ENCODE measurements at regions not wholly inside any gene's neighbourhood (a gene's known extent, or its start where the extent isn't known, plus 50 kb on each side); places are given as distances from the start of the nearest gene placed in this dataset.

DNA sequence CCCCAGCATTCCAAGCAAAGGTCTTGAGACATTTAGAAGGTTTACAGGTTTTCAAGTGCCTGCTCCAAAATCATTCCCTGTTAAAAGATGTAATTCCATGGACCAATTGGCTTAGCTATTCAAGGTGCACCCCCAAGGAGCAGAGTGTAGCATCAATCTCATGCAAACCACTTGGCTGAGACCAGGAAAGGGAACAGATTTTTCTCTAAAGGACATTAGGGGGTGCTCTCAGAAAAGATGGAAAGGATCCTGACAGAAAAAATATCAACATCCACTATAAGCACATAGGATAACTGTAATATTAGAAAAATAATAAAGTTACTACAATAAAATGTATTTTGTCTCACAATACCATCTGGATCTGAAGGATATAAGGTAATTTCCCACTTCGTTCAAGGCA, 328.0 kb upstream of the CDIN1 start:
- no peak for TF ChIP-seq POLR2A (IDR thresholded peaks at IDR 0.05)
- TF ChIP-seq, protein P1, sequence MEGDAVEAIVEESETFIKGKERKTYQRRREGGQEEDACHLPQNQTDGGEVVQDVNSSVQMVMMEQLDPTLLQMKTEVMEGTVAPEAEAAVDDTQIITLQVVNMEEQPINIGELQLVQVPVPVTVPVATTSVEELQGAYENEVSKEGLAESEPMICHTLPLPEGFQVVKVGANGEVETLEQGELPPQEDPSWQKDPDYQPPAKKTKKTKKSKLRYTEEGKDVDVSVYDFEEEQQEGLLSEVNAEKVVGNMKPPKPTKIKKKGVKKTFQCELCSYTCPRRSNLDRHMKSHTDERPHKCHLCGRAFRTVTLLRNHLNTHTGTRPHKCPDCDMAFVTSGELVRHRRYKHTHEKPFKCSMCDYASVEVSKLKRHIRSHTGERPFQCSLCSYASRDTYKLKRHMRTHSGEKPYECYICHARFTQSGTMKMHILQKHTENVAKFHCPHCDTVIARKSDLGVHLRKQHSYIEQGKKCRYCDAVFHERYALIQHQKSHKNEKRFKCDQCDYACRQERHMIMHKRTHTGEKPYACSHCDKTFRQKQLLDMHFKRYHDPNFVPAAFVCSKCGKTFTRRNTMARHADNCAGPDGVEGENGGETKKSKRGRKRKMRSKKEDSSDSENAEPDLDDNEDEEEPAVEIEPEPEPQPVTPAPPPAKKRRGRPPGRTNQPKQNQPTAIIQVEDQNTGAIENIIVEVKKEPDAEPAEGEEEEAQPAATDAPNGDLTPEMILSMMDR (IDR thresholded peaks at IDR 0.05), result no peak

All from lower leg skin (tissue), 3 donors.